K562 (cell line): ENCODE measurements at regions not wholly inside any gene's neighbourhood (a gene's known extent, or its start where the extent isn't known, plus 50 kb on each side); places are given as distances from the start of the nearest gene placed in this dataset.
A peak's percentile ranks its signal among the peaks of the same experiment; 100 is the strongest.

Experiments
- ATAC-seq: fragments of 200-7000 bp; cut with Tn5 transposase; 3 replicates; pipeline ENCODE4 v1.9.1; 2020; ENCODE audit warnings: moderate library complexity
- BruUV-seq: library from RNA; stranded (reverse); fragments of 400-500 nt; replicated peaks from 2 replicates; lab custom pipeline; 2021; lab: Mats Ljungman, UMichigan
- CTCF ChIA-PET: fragments of 300-600 bp; formaldehyde crosslinking; extraction: SDS; loops from one replicate; lab custom pipeline; 2021; ENCODE audit warnings: low intra/inter-chr PET ratio; lab: Yijun Ruan, JAX
- POLR2A ChIA-PET: fragments of 300-600, 350-650 bp; sonication (Branson Sonifier 250); formaldehyde crosslinking; extraction: SDS; loops from one replicate; lab custom pipeline; 2021; ENCODE audit warnings: antibody characterized with exemption, inconsistent platforms; lab: Yijun Ruan, JAX
- DNase-seq, 4 experiments: peaks; one replicate each; pipeline versions ENCODE4 v3.0.0 to v3.0.0-alpha.2; 2011 to 2018; ENCODE audit warnings: low spot score in 3 of 4, mixed read lengths in 3 of 4; ENCODE audit errors: extremely low read depth in 1 of 4
- FAIRE-seq: peaks from 2 replicates; lab custom pipeline; 2011; peaks lifted over from hg19 to GRCh38; lab: Jason Lieb, UNC
- H2AFZ ChIP-seq: 2 replicates; pipeline ENCODE4 v1.6.0; 2011; ENCODE audit warnings: low read depth, low read length, control low read depth, inconsistent platforms
- H3K27ac ChIP-seq: fragments of 200-600 bp; 3 replicates; pipeline ENCODE4 v1.8.0; 2011; ENCODE audit warnings: low read depth, mild to moderate bottlenecking, control low read depth, inconsistent platforms, low read length, moderate library complexity, mixed read lengths; ENCODE audit errors: extremely low read depth
- H3K27me3 ChIP-seq, 2 experiments: fragments of 300-600 bp in 1 of 2; 2 replicates in 1 of 2; 3 replicates in 1 of 2; pipeline versions ENCODE4 v1.6.0 to v1.8.0; 2011; ENCODE audit warnings: inconsistent platforms in 2 of 2, low read length in 2 of 2, mild to moderate bottlenecking in 1 of 2, mixed read lengths in 1 of 2, moderate library complexity in 1 of 2; ENCODE audit not compliant: control insufficient read depth in 2 of 2, insufficient read depth in 2 of 2
- H3K36me3 ChIP-seq: fragments of 300-600 bp; 3 replicates; pipeline ENCODE4 v1.8.0; 2011; ENCODE audit warnings: mild to moderate bottlenecking, low read length, inconsistent platforms; ENCODE audit not compliant: control insufficient read depth, insufficient read depth
- H3K4me1 ChIP-seq, 2 experiments: fragments of 200-600 bp in 1 of 2; replicated peaks in 1 of 2; 2 replicates in 1 of 2; 3 replicates in 1 of 2; pipeline versions ENCODE4 v1.5.1 to v1.8.0; 2011; ENCODE audit warnings: inconsistent platforms in 2 of 2, low read length in 2 of 2, mild to moderate bottlenecking in 1 of 2, mixed read lengths in 1 of 2, moderate library complexity in 1 of 2; ENCODE audit not compliant: control insufficient read depth in 2 of 2, insufficient read depth in 2 of 2
- H3K4me2 ChIP-seq: 2 replicates; pipeline ENCODE4 v1.6.1; 2011; ENCODE audit warnings: low read length, control low read depth, inconsistent platforms, mixed read lengths; ENCODE audit not compliant: insufficient read depth
- H3K4me3 ChIP-seq: fragments of 200-600 bp; sonication (generic), shearing (Covaris generic); 2 replicates; pipeline ENCODE4 v1.5.1; 2016; ENCODE audit warnings: control low read depth, inconsistent platforms
- H3K79me2 ChIP-seq: fragments of 200-600 bp; 3 replicates; pipeline ENCODE4 v1.8.0; 2011; ENCODE audit warnings: low read length, inconsistent platforms; ENCODE audit not compliant: control insufficient read depth, insufficient read depth
- H3K9ac ChIP-seq, 2 experiments: 2 replicates each; pipeline versions ENCODE4 v1.6.0 to v1.6.1; 2011; ENCODE audit warnings: low read depth in 2 of 2, low read length in 2 of 2, control low read depth in 1 of 2, inconsistent platforms in 1 of 2, mild to moderate bottlenecking in 1 of 2, mixed read lengths in 1 of 2; ENCODE audit not compliant: insufficient read depth in 1 of 2
- H3K9me1 ChIP-seq: one replicate; pipeline ENCODE4 v1.6.0; 2011; ENCODE audit warnings: inconsistent platforms, mild to moderate bottlenecking, low read length, moderate library complexity; ENCODE audit not compliant: control insufficient read depth, insufficient read depth
- H3K9me3 ChIP-seq: replicated peaks from 2 replicates; pipeline ENCODE4 v1.5.1; 2011; ENCODE audit warnings: low read depth, low read length, inconsistent platforms; ENCODE audit not compliant: control insufficient read depth, insufficient read depth
- H4K20me1 ChIP-seq: replicated peaks from 2 replicates; pipeline ENCODE4 v1.6.1; 2011; ENCODE audit warnings: low read length, inconsistent platforms, mixed read lengths; ENCODE audit not compliant: control insufficient read depth, insufficient read depth
- BRD4 ChIP-seq: fragments of 200-600 bp; sonication (generic); IDR thresholded peaks from 2 replicates; pipeline ENCODE4 v1.6.1; 2017; ENCODE audit warnings: inconsistent platforms
- ERF ChIP-seq: fragments of 450-650 bp; formaldehyde crosslinking; IDR thresholded peaks from 2 replicates; pipeline ENCODE4 v1.4.0; 2020; ENCODE audit warnings: mild to moderate bottlenecking, mixed read lengths
- FOXM1 ChIP-seq, 2 experiments: fragments of 450-650 bp in 1 of 2; sonication (generic) in 1 of 2; formaldehyde crosslinking in 1 of 2; IDR thresholded peaks; 2 replicates each; pipeline versions ENCODE4 v1.6.1 to v1.9.0; 2017 to 2022; ENCODE audit warnings: low read depth in 2 of 2, mild to moderate bottlenecking in 2 of 2, missing genetic modification reagents in 1 of 2, moderate library complexity in 1 of 2
- KLF1 ChIP-seq: fragments of 450-650 bp; IDR thresholded peaks from 2 replicates; pipeline ENCODE4 v1.6.1; 2016; ENCODE audit warnings: missing genetic modification characterization, missing compliant biosample characterization
- NONO ChIP-seq, 2 experiments: fragments of 200-400 bp in 1 of 2; fragments of 450-650 bp in 1 of 2; formaldehyde crosslinking in 1 of 2; IDR thresholded peaks; 2 replicates each; pipeline ENCODE4 v1.6.1; 2017; ENCODE audit warnings: low read depth in 2 of 2, mild to moderate bottlenecking in 2 of 2, moderate library complexity in 2 of 2, low read length in 1 of 2
- PHB ChIP-seq: fragments of 250-450 bp; sonication (Bioruptor Pico); IDR thresholded peaks from 2 replicates; pipeline ENCODE4 v1.5.0; 2021
- RBM25 ChIP-seq: fragments of 200-400 bp; formaldehyde crosslinking; IDR thresholded peaks from 2 replicates; pipeline ENCODE4 v1.6.1; 2018; ENCODE audit warnings: low read length, low read depth, moderate library complexity; ENCODE audit not compliant: severe bottlenecking
- SMARCA5 ChIP-seq: fragments of 450-650 bp; IDR thresholded peaks from 2 replicates; pipeline ENCODE4 v1.6.1; 2016
- WHSC1 ChIP-seq: IDR thresholded peaks from one replicate; pipeline ENCODE4 v1.6.1; 2012; ENCODE audit warnings: low read length, control low read depth, inconsistent platforms
- ZNF121 ChIP-seq: sonication (generic); formaldehyde crosslinking; conservative IDR thresholded peaks from 2 replicates; pipeline ENCODE4 v1.8.0; 2022; ENCODE audit warnings: missing genetic modification reagents
- ZNF133 ChIP-seq: fragments of 250-450 bp; sonication (Bioruptor Pico); IDR thresholded peaks from 2 replicates; pipeline ENCODE4 v1.4.0; 2020; ENCODE audit warnings: mild to moderate bottlenecking
- ZNF212 ChIP-seq: fragments of 450-650 bp; formaldehyde crosslinking; IDR thresholded peaks from 2 replicates; pipeline ENCODE4 v1.4.0; 2020; ENCODE audit warnings: mild to moderate bottlenecking
- ZNF561 ChIP-seq: fragments of 450-650 bp; formaldehyde crosslinking; conservative IDR thresholded peaks from 2 replicates; pipeline ENCODE4 v1.4.0; 2020; ENCODE audit warnings: mild to moderate bottlenecking, moderate library complexity
- ZNF764 ChIP-seq: fragments of 250-450 bp; sonication (Bioruptor Pico); IDR thresholded peaks from 2 replicates; pipeline ENCODE4 v1.4.0; 2020; ENCODE audit warnings: low read depth, mild to moderate bottlenecking, moderate library complexity
- in situ Hi-C: fragments of 300-500 bp; cut with MboI; formaldehyde crosslinking; loops from 4 replicates; pipeline ENCODE4 v1.15.0; 2018; ENCODE audit warnings: inconsistent platforms, mixed read lengths
- intact Hi-C: fragments of 100-400 bp; cut with micrococcal nuclease; formaldehyde crosslinking; loops from 2 replicates; pipeline ENCODE4 v1.14.2; 2022

GRCh38 chr1:31116022-31116421 lies 50.5 kb upstream of the PUM1 start:
- H3K36me3 ChIP-seq = no peaks in the 10 kb centered on the region
- FAIRE-seq = no peak
- no peak overlapping the region for H2AFZ ChIP-seq
- no peak overlapping the region for H3K9ac ChIP-seq
- no peak overlapping the region for H3K4me3 ChIP-seq
- in situ Hi-C loops = no loop called here
- peaks cover 9 to 12% of the 10 kb centered on the region in 2 experiments; a peak in 4 of 5 replicates for H3K4me1 ChIP-seq
- no peaks in the 10 kb centered on the region for H3K9me3 ChIP-seq
- no peak overlapping the region for H3K4me2 ChIP-seq
- CTCF ChIA-PET = no interaction called here
- no peaks in the 10 kb centered on the region for H4K20me1 ChIP-seq
- no peaks in the 10 kb centered on the region for H3K9me1 ChIP-seq
- no peaks in the 10 kb centered on the region for H3K27me3 ChIP-seq
- no TSS peak for BruUV-seq
- no peaks in the 10 kb centered on the region for H3K79me2 ChIP-seq
- POLR2A ChIA-PET = interaction anchor here (0.6 to 1.1 kb wide), 2 partner anchors 45 to 51 kb away, joined by 3 read pairs; no protein-coding TSS in a partner anchor
- H3K27ac ChIP-seq = no peak overlapping the region
- no peak for DNase-seq
- no peak for TF ChIP-seq ZNF764 (CRISPR knock-in tag)
- 0 out of 2 replicates have a peak, but pooled peaks have one; percentile 2 for TF ChIP-seq SMARCA5
- no peak for TF ChIP-seq ZNF212 (CRISPR knock-in tag)
- no peak for TF ChIP-seq ERF (CRISPR knock-in tag)
- no peak for TF ChIP-seq KLF1
- TF ChIP-seq ZNF121 (CRISPR knock-in tag) = peak; percentile 89
- no peak for TF ChIP-seq ZNF133 (CRISPR knock-in tag)
- no peak for TF ChIP-seq WHSC1
- TF ChIP-seq NONO (IDR thresholded peaks at IDR 0.05; ENCODE audit: low read depth in 2 of 2, low read length in 1 of 2) = no peak
- no peak for TF ChIP-seq BRD4
- peak; percentile 69 for TF ChIP-seq RBM25
- no peak for TF ChIP-seq FOXM1 (IDR thresholded peaks at IDR 0.05; ENCODE audit: low read depth)
- no peak for TF ChIP-seq FOXM1 (CRISPR knock-in tag; IDR thresholded peaks at IDR 0.05; ENCODE audit: low read depth)
- TF ChIP-seq ZNF561 (CRISPR knock-in tag) = no peak
- TF ChIP-seq PHB = no peak
- TF ChIP-seq, all 486 proteins: peak for 3
- intact Hi-C loops = no loop called here
- no peak for ATAC-seq
